ENCODE measurements at regions not wholly inside any gene's neighbourhood (a gene's known extent, or its start where the extent isn't known, plus 50 kb on each side); places are given as distances from the start of the nearest gene placed in this dataset.

DNA sequence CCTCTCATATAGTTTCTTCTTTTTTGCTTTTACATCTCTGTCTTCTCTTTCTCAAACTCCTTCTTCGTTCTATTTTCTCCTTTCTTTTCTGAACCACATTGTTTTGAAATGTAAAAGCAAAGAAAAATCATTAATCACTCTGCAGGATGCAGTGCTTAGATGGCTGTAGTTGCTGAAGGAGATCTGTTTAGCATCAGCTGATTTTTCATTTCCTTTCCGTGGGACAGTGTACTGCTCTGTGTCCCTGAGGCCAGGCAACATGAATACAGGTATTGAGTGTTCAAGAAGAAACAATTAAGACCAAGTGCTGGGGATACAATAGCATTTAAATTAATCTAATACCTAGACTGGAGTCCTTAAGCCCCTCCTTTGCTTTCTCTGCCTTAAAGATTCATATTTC is 257.2 kb upstream of the SPAG17 start:
- TF ChIP-seq, protein P1, sequence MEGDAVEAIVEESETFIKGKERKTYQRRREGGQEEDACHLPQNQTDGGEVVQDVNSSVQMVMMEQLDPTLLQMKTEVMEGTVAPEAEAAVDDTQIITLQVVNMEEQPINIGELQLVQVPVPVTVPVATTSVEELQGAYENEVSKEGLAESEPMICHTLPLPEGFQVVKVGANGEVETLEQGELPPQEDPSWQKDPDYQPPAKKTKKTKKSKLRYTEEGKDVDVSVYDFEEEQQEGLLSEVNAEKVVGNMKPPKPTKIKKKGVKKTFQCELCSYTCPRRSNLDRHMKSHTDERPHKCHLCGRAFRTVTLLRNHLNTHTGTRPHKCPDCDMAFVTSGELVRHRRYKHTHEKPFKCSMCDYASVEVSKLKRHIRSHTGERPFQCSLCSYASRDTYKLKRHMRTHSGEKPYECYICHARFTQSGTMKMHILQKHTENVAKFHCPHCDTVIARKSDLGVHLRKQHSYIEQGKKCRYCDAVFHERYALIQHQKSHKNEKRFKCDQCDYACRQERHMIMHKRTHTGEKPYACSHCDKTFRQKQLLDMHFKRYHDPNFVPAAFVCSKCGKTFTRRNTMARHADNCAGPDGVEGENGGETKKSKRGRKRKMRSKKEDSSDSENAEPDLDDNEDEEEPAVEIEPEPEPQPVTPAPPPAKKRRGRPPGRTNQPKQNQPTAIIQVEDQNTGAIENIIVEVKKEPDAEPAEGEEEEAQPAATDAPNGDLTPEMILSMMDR (conservative IDR thresholded peaks at IDR 0.05; ENCODE audit: low read length), result no peak
- TF ChIP-seq EZH2phosphoT487 (IDR thresholded peaks at IDR 0.05; ENCODE audit: borderline replicate concordance, low read depth, low read length), result no peak

Data from OCI-LY7 (cell line).